ENCODE measurements at regions not wholly inside any gene's neighbourhood (a gene's known extent, or its start where the extent isn't known, plus 50 kb on each side); places are given as distances from the start of the nearest gene placed in this dataset.

DNA sequence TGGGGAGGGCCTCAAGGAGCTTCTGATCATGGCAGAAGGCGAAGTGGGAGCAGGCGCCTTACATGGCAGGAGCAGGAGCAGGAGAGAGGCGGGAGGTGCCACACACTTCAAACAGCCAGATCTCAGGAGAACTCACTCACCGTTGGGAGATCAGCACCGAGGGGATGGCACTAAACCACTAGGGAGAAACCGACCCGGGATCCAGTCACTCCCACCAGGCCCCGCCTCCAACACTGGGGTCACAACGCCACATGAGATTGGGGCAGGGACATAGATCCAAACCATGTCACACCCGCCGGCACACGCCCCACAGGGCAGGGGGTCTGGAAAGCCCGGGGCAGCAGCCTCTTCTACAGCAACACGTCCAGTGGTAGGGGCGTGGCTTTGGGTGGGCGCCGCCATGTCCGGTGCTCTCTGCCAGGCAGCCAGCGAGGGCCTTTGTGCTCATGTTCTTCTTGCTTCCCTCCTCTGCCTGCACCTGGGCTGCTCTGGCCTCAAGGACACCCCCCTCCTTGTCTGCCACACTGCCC lies 233.8 kb upstream of the SHH start:
- TF ChIP-seq, protein P1, sequence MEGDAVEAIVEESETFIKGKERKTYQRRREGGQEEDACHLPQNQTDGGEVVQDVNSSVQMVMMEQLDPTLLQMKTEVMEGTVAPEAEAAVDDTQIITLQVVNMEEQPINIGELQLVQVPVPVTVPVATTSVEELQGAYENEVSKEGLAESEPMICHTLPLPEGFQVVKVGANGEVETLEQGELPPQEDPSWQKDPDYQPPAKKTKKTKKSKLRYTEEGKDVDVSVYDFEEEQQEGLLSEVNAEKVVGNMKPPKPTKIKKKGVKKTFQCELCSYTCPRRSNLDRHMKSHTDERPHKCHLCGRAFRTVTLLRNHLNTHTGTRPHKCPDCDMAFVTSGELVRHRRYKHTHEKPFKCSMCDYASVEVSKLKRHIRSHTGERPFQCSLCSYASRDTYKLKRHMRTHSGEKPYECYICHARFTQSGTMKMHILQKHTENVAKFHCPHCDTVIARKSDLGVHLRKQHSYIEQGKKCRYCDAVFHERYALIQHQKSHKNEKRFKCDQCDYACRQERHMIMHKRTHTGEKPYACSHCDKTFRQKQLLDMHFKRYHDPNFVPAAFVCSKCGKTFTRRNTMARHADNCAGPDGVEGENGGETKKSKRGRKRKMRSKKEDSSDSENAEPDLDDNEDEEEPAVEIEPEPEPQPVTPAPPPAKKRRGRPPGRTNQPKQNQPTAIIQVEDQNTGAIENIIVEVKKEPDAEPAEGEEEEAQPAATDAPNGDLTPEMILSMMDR (IDR thresholded peaks at IDR 0.05) = no peak
- TF ChIP-seq EZH2 (IDR thresholded peaks at IDR 0.05; ENCODE audit: borderline replicate concordance, insufficient read depth, low read depth, low read length, poor library complexity, severe bottlenecking) = no peak

Measured in B cell (primary cell).